Right cardiac atrium (tissue), 5 donors: ENCODE measurements at regions not wholly inside any gene's neighbourhood (a gene's known extent, or its start where the extent isn't known, plus 50 kb on each side); places are given as distances from the start of the nearest gene placed in this dataset.

Experiments
- ATAC-seq, 2 donors: fragments of 200-7000 bp; cut with Tn5 transposase; one replicate each; pipeline versions ENCODE4 v1.8.0 to v1.9.1; 2020; ENCODE audit warnings: moderate library complexity in 2 of 2, mild to moderate bottlenecking in 1 of 2
- DNase-seq, 3 donors: peaks; one replicate each; pipeline ENCODE4 v3.0.0-alpha.2; 2020
- H3K27ac ChIP-seq: one replicate; pipeline ENCODE4 v1.5.1; 2013; ENCODE audit warnings: mild to moderate bottlenecking, low read length, control low read depth, moderate library complexity
- H3K27me3 ChIP-seq: one replicate; pipeline ENCODE4 v1.6.1; 2013; ENCODE audit not compliant: control insufficient read depth, insufficient read depth
- H3K4me1 ChIP-seq: one replicate; pipeline ENCODE4 v1.6.1; 2013; ENCODE audit warnings: low read length; ENCODE audit not compliant: control insufficient read depth, insufficient read depth
- H3K4me3 ChIP-seq: one replicate; pipeline ENCODE4 v1.5.1; 2013; ENCODE audit warnings: low read length, control low read depth
- H3K9me3 ChIP-seq: one replicate; pipeline ENCODE4 v1.6.1; 2013; ENCODE audit warnings: low read length; ENCODE audit not compliant: control insufficient read depth
- WGBS: extraction: QIAGEN DNeasy Blood & Tissue Kit; methylation state at CpG from one replicate; pipeline ENCODE4 v1.1.7; 2013; 5-methylcytosine and 5-hydroxymethylcytosine counted together
- intact Hi-C, 4 donors: fragments of 100-400 bp; cut with DNase I; formaldehyde crosslinking; loops; one replicate each; pipeline versions ENCODE4 v1.11.0 to v1.14.0; 2022 to 2023
- donor health status: healthy with polysubstance abuse.
- donor health status: DM: no; HTN: yes; CAD: no.
- donor health status: DM: no; HTN: no; CAD: no.
- donor health status: DM: no; HTN: yes; CAD: no; lungs with severe emphysema.
- donor health status: DM: yes; HTN: yes; CAD: no.

- no peak overlapping the region for H3K27ac ChIP-seq
These were observed 172.2 kb downstream of the SEC14L1 start for GRCh38 chr17:77312786-77313599.

GRCh38 chr17:77313831-77314230, 173.1 kb downstream of the SEC14L1 start:
- ATAC-seq (no peak), DNase-seq (no peak)
- Histone ChIP-seq H3K4me1 (no peaks in the 10 kb centered on the region), H3K4me3 (no peak overlapping the region), H3K9me3 (no peaks in the 10 kb centered on the region), H3K27ac (no peak overlapping the region), H3K27me3 (no peaks in the 10 kb centered on the region)
- intact Hi-C loops: no loop called here
- 82% methylated on average over 7 of the region's 7 CpGs for WGBS

More at GRCh38 chr17:77312786-77313599, 172.2 kb downstream of the SEC14L1 start:
- Histone ChIP-seq H3K27me3 (no peaks in the 10 kb centered on the region), H3K4me1 (no peaks in the 10 kb centered on the region), H3K4me3 (no peak overlapping the region), H3K9me3 (no peaks in the 10 kb centered on the region)
- intact Hi-C loops: no loop called here
- WGBS: 59% methylated on average over 23 of the region's 23 CpGs
- DNase-seq (peak; percentile 85 to 94 (median 92)), ATAC-seq (peak; percentile 83 to 90)

- WGBS: 89% methylated on average over 11 of the region's 11 CpGs
- Histone ChIP-seq H3K4me1 (no peaks in the 10 kb centered on the region), H3K9me3 (no peaks in the 10 kb centered on the region), H3K27ac (no peak overlapping the region), H3K27me3 (no peaks in the 10 kb centered on the region), H3K4me3 (no peak overlapping the region)
- intact Hi-C loops: no loop called here
- no peak for ATAC-seq
- no peak for DNase-seq
These were observed 173.8 kb downstream of the SEC14L1 start for GRCh38 chr17:77314601-77315000.

DNA sequence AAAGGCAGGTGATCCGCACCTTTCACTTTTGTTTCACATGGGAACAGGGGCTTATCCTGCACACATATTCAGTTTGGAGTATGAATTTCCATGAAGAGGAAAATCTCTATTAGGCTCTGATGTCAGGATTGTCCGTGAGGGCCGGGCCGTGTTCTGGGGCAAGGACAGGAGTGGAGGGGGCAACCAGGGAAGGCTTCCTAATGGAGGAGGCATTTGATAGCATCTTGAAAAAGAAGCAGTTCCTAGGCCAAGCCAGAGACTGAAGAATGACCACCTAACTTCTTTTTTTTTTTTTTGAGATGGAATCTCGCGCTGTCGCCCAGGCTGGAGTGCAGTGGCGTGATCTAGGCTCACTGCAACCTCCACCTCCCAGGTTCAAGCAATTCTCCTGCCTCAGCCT, 174.2 kb downstream of the SEC14L1 start:
- H3K9me3 ChIP-seq: no peaks in the 10 kb centered on the region
- WGBS: 89% methylated on average over 8 of the region's 8 CpGs
- DNase-seq (no peak), ATAC-seq (no peak)
- no peak overlapping the region for H3K4me3 ChIP-seq
- no peaks in the 10 kb centered on the region for H3K27me3 ChIP-seq
- intact Hi-C loops: no loop called here
- H3K27ac ChIP-seq: no peak overlapping the region
- H3K4me1 ChIP-seq: no peaks in the 10 kb centered on the region

- DNase-seq (peak in 1 of 3 donors; percentile 71), ATAC-seq (no peak)
- 75% methylated on average over 16 of the region's 16 CpGs for WGBS
- Histone ChIP-seq H3K4me1 (no peaks in the 10 kb centered on the region), H3K27ac (no peak overlapping the region), H3K27me3 (no peaks in the 10 kb centered on the region), H3K9me3 (no peaks in the 10 kb centered on the region), H3K4me3 (no peak overlapping the region)
- intact Hi-C loops: no loop called here
These were observed 174.9 kb downstream of the SEC14L1 start for GRCh38 chr17:77315551-77316190.

GRCh38 chr17:77316191-77316641, 175.4 kb downstream of the SEC14L1 start:
- Histone ChIP-seq H3K4me3 (no peak overlapping the region), H3K9me3 (no peaks in the 10 kb centered on the region), H3K27ac (no peak overlapping the region), H3K27me3 (no peaks in the 10 kb centered on the region), H3K4me1 (no peaks in the 10 kb centered on the region)
- ATAC-seq: no peak
- 72% methylated on average over 14 of the region's 14 CpGs for WGBS
- intact Hi-C loops: no loop called here
- peak in 2 of 3 donors; percentile 59 to 69 for DNase-seq

DNA sequence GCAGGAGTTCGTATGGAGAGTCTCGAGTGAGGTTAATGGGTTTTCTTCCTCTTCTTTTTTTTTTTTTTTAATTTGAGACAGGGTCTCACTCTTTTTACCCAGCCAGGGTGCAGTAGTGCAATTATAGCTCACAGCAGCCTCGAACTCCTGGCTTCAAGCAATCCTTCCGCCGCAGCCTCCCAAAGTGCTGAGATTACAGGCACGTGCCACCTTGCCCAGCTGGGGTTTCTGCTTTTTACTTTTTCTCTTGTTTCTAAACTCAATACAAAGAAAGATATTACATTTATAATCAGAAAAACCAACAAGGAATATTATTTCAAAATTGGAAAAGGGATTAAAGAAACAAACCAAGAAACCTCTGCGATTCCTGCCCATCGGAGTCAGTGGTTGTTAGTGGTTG, 175.9 kb downstream of the SEC14L1 start:
- Histone ChIP-seq H3K4me3 (no peak overlapping the region), H3K4me1 (no peaks in the 10 kb centered on the region), H3K27me3 (no peaks in the 10 kb centered on the region), H3K27ac (no peak overlapping the region), H3K9me3 (no peaks in the 10 kb centered on the region)
- no peak for ATAC-seq
- no peak for DNase-seq
- intact Hi-C loops: no loop called here
- WGBS: 87% methylated on average over 8 of the region's 8 CpGs

DNA sequence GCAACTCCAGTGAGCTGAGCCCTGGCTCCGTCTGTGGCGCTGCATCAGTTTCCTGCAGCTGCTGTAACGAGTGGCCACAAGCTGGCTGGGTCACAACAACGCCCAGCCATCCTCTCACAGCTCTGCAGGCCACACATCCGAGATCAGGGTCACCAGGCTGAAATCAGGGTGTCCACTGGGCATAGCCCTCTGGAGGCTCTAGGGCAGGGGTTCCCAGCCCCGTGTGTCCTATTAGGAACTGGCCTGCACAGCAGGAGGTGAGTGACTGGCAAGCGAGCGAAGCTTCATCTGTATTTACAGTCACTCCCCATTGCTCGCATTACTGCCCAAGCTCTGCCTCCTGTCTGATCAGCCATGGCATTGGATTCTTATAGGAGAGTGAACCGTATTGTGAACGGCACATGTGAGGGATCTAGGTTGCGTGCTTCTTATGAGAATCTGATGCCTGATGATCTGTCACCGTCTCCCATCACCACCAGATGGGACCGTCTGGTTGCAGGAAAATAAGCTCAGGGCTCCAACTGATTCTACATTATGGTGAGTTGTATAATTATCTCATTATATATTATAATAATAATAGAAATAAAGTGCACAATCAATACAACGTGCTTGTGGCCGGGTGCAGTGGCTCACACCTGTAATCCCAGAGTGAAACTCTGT, 176.5 kb downstream of the SEC14L1 start:
- WGBS: 92% methylated on average over 16 of the region's 16 CpGs
- DNase-seq (no peak), ATAC-seq (no peak)
- Histone ChIP-seq H3K9me3 (no peaks in the 10 kb centered on the region), H3K4me3 (no peak overlapping the region), H3K4me1 (no peaks in the 10 kb centered on the region), H3K27ac (no peak overlapping the region), H3K27me3 (no peaks in the 10 kb centered on the region)
- intact Hi-C loops: no loop called here

DNA sequence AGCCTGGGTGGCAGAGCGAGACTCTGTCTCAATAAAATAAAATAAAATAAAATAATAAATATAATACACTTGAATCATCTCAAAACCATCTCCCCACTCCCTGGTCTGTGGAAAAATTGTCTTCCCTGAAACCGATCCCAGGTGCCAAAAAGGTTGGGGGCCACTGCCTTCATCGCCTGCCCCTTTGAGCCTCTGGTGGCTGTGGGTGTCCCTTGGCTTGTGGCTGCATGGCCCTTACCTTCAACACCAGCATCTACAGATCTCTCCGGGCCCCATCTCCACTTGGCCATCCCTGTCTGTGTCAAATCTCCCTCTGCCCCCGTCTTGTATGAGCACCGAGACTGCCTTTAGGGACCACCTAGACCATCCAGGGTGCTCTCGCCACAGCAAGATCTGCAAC, 177.3 kb downstream of the SEC14L1 start:
- Histone ChIP-seq H3K4me1 (peaks cover 4% of the 10 kb centered on the region), H3K9me3 (no peaks in the 10 kb centered on the region), H3K4me3 (no peak overlapping the region), H3K27ac (no peak overlapping the region), H3K27me3 (no peaks in the 10 kb centered on the region)
- WGBS: 96% methylated on average over 7 of the region's 7 CpGs
- intact Hi-C loops: no loop called here
- no peak for ATAC-seq
- DNase-seq: no peak

- Histone ChIP-seq H3K4me1 (peaks cover 8% of the 10 kb centered on the region), H3K4me3 (no peak overlapping the region), H3K27ac (peak overlapping the region; percentile 62), H3K9me3 (no peaks in the 10 kb centered on the region), H3K27me3 (no peaks in the 10 kb centered on the region)
- DNase-seq (peak in 2 of 3 donors; percentile 56 to 83), ATAC-seq (no peak)
- WGBS: 57% methylated on average over 14 of the region's 14 CpGs
- intact Hi-C loops: no loop called here
These were observed 177.9 kb downstream of the SEC14L1 start for GRCh38 chr17:77318491-77319210.
